GM12878 (cell line): ENCODE measurements at regions not wholly inside any gene's neighbourhood (a gene's known extent, or its start where the extent isn't known, plus 50 kb on each side); places are given as distances from the start of the nearest gene placed in this dataset.

ENCODE experiments used
- BACH1 ChIP-seq: fragments of 450-650 bp; IDR thresholded peaks from 2 replicates; pipeline ENCODE4 v1.6.1; 2017; ENCODE audit warnings: mild to moderate bottlenecking, borderline replicate concordance
- BHLHE40 ChIP-seq, 2 experiments: fragments of 450-650 bp in 1 of 2; IDR thresholded peaks; 2 replicates each; pipeline ENCODE4 v1.6.1; 2011 to 2017; ENCODE audit warnings: low read depth in 2 of 2, borderline replicate concordance in 1 of 2, improper control_type of control experiment in 1 of 2, low read length in 1 of 2, mild to moderate bottlenecking in 1 of 2
- CHD1 ChIP-seq: IDR thresholded peaks from 2 replicates; pipeline ENCODE4 v1.6.1; 2012; ENCODE audit warnings: low read depth, low read length, improper control_type of control experiment
- CTCF ChIP-seq, 3 experiments: IDR thresholded peaks in 2 of 3; conservative IDR thresholded peaks in 1 of 3; 2 replicates each; pipeline ENCODE4 v1.5.1; 2011; ENCODE audit warnings: low read depth in 3 of 3, low read length in 3 of 3, mild to moderate bottlenecking in 3 of 3, control low read depth in 2 of 3, moderate library complexity in 2 of 3, inconsistent platforms in 1 of 3, mixed read lengths in 1 of 3; ENCODE audit not compliant: control insufficient read depth in 2 of 3, insufficient read depth in 1 of 3; ENCODE audit errors: extremely low read depth in 1 of 3
- KDM1A ChIP-seq: fragments of 200-600 bp; sonication (generic); IDR thresholded peaks from 2 replicates; pipeline ENCODE4 v1.6.1; 2016; ENCODE audit warnings: borderline replicate concordance
- POLR2A ChIP-seq: IDR thresholded peaks from 2 replicates; pipeline ENCODE4 v1.6.1; 2011; ENCODE audit warnings: low read depth, mild to moderate bottlenecking, low read length
- REST ChIP-seq: IDR thresholded peaks from 2 replicates; pipeline ENCODE4 v1.6.1; 2012; ENCODE audit warnings: mild to moderate bottlenecking, low read depth, low read length
- SMAD1 ChIP-seq: fragments of 450-650 bp; IDR thresholded peaks from 2 replicates; pipeline ENCODE4 v1.6.1; 2018; ENCODE audit warnings: mild to moderate bottlenecking, low read depth; ENCODE audit not compliant: partially characterized antibody
- SMC3 ChIP-seq: IDR thresholded peaks from 2 replicates; pipeline ENCODE4 v1.6.1; 2011; ENCODE audit warnings: low read length, improper control_type of control experiment, borderline replicate concordance
- ZNF24 ChIP-seq: fragments of 450-650 bp; IDR thresholded peaks from 2 replicates; pipeline ENCODE4 v1.6.1; 2017; ENCODE audit warnings: antibody characterized with exemption, mild to moderate bottlenecking

- TF ChIP-seq REST (no peak), SMC3 (no peak), CTCF (IDR thresholded peaks at IDR 0.05 in 2 of 3, conservative IDR thresholded peaks at IDR 0.05 in 1 of 3; ENCODE audit: control insufficient read depth in 2 of 3, extremely low read depth in 1 of 3, insufficient read depth in 1 of 3, low read depth in 3 of 3, low read length in 3 of 3) (no peak), ZNF24 (no peak), POLR2A (no peak), BHLHE40 (IDR thresholded peaks at IDR 0.05; ENCODE audit: borderline replicate concordance in 1 of 2, low read depth in 2 of 2, low read length in 1 of 2) (no peak), BACH1 (no peak), KDM1A (no peak), CHD1 (no peak), SMAD1 (no peak)
Measured at GRCh38 chr14:61107869-61108493, 126.9 kb downstream of the SLC38A6 start.
